H1 (cell line): ENCODE measurements at regions not wholly inside any gene's neighbourhood (a gene's known extent, or its start where the extent isn't known, plus 50 kb on each side); places are given as distances from the start of the nearest gene placed in this dataset.

Source experiments
- CTCF ChIA-PET: fragments of 300-600 bp; sonication (Branson Sonifier 250); formaldehyde crosslinking; loops from one replicate; lab custom pipeline; 2021; ENCODE audit not compliant: partially characterized antibody; lab: Charles Lee
- POLR2A ChIA-PET: fragments of 300-600 bp; sonication (Branson Sonifier 250); formaldehyde crosslinking; loops from one replicate; lab custom pipeline; 2021; ENCODE audit warnings: inconsistent platforms; ENCODE audit not compliant: partially characterized antibody; lab: Charles Lee
- DNase-seq, 2 experiments: peaks; one replicate each; pipeline versions ENCODE4 v3.0.0 to v3.0.0-alpha.2; 2010 to 2022; ENCODE audit warnings: low spot score in 2 of 2, low read depth in 1 of 2, mixed read lengths in 1 of 2
- FAIRE-seq: peaks from 2 replicates; lab custom pipeline; 2011; peaks lifted over from hg19 to GRCh38; lab: Jason Lieb, UNC
- H2AFZ ChIP-seq: 2 replicates; pipeline ENCODE4 v1.8.1; 2012; ENCODE audit warnings: low read length, inconsistent platforms
- H2AK5ac ChIP-seq: 2 replicates; pipeline ENCODE4 v1.6.1; 2013; ENCODE audit warnings: low read depth, low read length
- H2BK120ac ChIP-seq: replicated peaks from 2 replicates; pipeline ENCODE3; 2013; ENCODE audit warnings: low read depth, low read length, inconsistent platforms
- H2BK12ac ChIP-seq: 2 replicates; pipeline ENCODE4 v1.6.1; 2013; ENCODE audit warnings: low read depth, low read length
- H2BK15ac ChIP-seq: 2 replicates; pipeline ENCODE4 v1.6.1; 2013; ENCODE audit warnings: low read length
- H2BK20ac ChIP-seq: 2 replicates; pipeline ENCODE4 v1.6.1; 2013; ENCODE audit warnings: low read length
- H2BK5ac ChIP-seq: 2 replicates; pipeline ENCODE4 v1.6.1; 2013; ENCODE audit warnings: low read depth, low read length
- H3K14ac ChIP-seq: 2 replicates; pipeline ENCODE4 v1.6.1; 2013; ENCODE audit warnings: inconsistent platforms; ENCODE audit not compliant: insufficient read length
- H3K18ac ChIP-seq: 2 replicates; pipeline ENCODE4 v1.6.1; 2013; ENCODE audit warnings: low read length; ENCODE audit errors: extremely low read depth
- H3K23ac ChIP-seq: 2 replicates; pipeline ENCODE4 v1.6.1; 2013; ENCODE audit warnings: inconsistent platforms; ENCODE audit not compliant: insufficient read length
- H3K23me2 ChIP-seq: 2 replicates; pipeline ENCODE4 v1.6.1; 2013; ENCODE audit warnings: low read depth, low read length
- H3K27ac ChIP-seq: 2 replicates; pipeline ENCODE4 v1.6.1; 2011; ENCODE audit warnings: low read depth, low read length, inconsistent platforms
- H3K27me3 ChIP-seq, 4 experiments: replicated peaks in 1 of 4; 1 replicate in 1 of 4; 2 replicates in 3 of 4; pipeline versions ENCODE4 v1.6.1 to v1.8.1; 2011 to 2013; ENCODE audit warnings: low read length in 3 of 4, mild to moderate bottlenecking in 3 of 4, inconsistent platforms in 2 of 4, mixed read lengths in 2 of 4, moderate library complexity in 1 of 4; ENCODE audit not compliant: control insufficient read depth in 3 of 4, insufficient read depth in 3 of 4; ENCODE audit errors: extremely low read depth in 1 of 4
- H3K36me3 ChIP-seq, 4 experiments: 2 replicates each; pipeline versions ENCODE4 v1.6.1 to v1.8.1; 2011 to 2013; ENCODE audit warnings: mild to moderate bottlenecking in 4 of 4, low read length in 3 of 4, moderate library complexity in 2 of 4, control low read depth in 1 of 4, inconsistent platforms in 1 of 4; ENCODE audit not compliant: insufficient read depth in 4 of 4, control insufficient read depth in 2 of 4
- H3K4ac ChIP-seq: replicated peaks from 2 replicates; pipeline ENCODE3; 2013; ENCODE audit warnings: low read length, low read depth, mixed read lengths, inconsistent platforms; ENCODE audit not compliant: insufficient read length
- H3K4me1 ChIP-seq, 4 experiments: replicated peaks in 1 of 4; 1 replicate in 1 of 4; 2 replicates in 3 of 4; pipeline versions ENCODE4 v1.6.1 to v1.8.1; 2011 to 2013; ENCODE audit warnings: low read length in 3 of 4, inconsistent platforms in 2 of 4, mixed read lengths in 1 of 4; ENCODE audit not compliant: insufficient read depth in 4 of 4, control insufficient read depth in 3 of 4
- H3K4me2 ChIP-seq, 2 experiments: 2 replicates each; pipeline versions ENCODE4 v1.6.1 to v1.8.1; 2011 to 2013; ENCODE audit warnings: low read depth in 2 of 2, low read length in 2 of 2, control low read depth in 1 of 2, inconsistent platforms in 1 of 2, mild to moderate bottlenecking in 1 of 2; ENCODE audit not compliant: insufficient read depth in 1 of 2
- H3K4me3 ChIP-seq, 4 experiments: fragments of 200-600, 300-600 bp in 1 of 4; sonication (generic), shearing (Covaris generic), sonication (Bioruptor Twin) in 1 of 4; 2 replicates each; pipeline versions ENCODE4 v1.5.1 to v1.8.1; 2011 to 2016; ENCODE audit warnings: low read length in 4 of 4, low read depth in 3 of 4, control low read depth in 2 of 4, inconsistent platforms in 2 of 4, mild to moderate bottlenecking in 2 of 4, mixed read lengths in 1 of 4, moderate library complexity in 1 of 4; ENCODE audit not compliant: insufficient read depth in 2 of 4; ENCODE audit errors: extremely low read depth in 1 of 4
- H3K56ac ChIP-seq: replicated peaks from 2 replicates; pipeline ENCODE3; 2013; ENCODE audit warnings: low read depth, mild to moderate bottlenecking, mixed read lengths, low read length, inconsistent platforms; ENCODE audit not compliant: insufficient read length
- H3K79me1 ChIP-seq: 2 replicates; pipeline ENCODE4 v1.6.1; 2013; ENCODE audit warnings: low read depth, low read length, control low read depth
- H3K79me2 ChIP-seq, 2 experiments: 2 replicates each; pipeline versions ENCODE4 v1.6.1 to v1.8.1; 2012 to 2013; ENCODE audit warnings: low read length in 2 of 2, mild to moderate bottlenecking in 2 of 2, inconsistent platforms in 1 of 2; ENCODE audit not compliant: insufficient read depth in 2 of 2, control insufficient read depth in 1 of 2
- H3K9ac ChIP-seq, 4 experiments: replicated peaks in 1 of 4; 1 replicate in 1 of 4; 2 replicates in 3 of 4; pipeline versions ENCODE4 v1.6.1 to v1.8.1; 2011 to 2013; ENCODE audit warnings: low read depth in 3 of 4, low read length in 3 of 4, control low read depth in 2 of 4, mild to moderate bottlenecking in 2 of 4, moderate library complexity in 2 of 4, inconsistent platforms in 1 of 4; ENCODE audit errors: extremely low read depth in 1 of 4
- H3K9me3 ChIP-seq, 2 experiments: 2 replicates each; pipeline versions ENCODE4 v1.6.1 to v1.8.1; 2012 to 2013; ENCODE audit warnings: mild to moderate bottlenecking in 2 of 2, moderate library complexity in 2 of 2, control low read depth in 1 of 2, inconsistent platforms in 1 of 2, low read depth in 1 of 2, low read length in 1 of 2, mixed read lengths in 1 of 2; ENCODE audit not compliant: insufficient read depth in 2 of 2
- H4K20me1 ChIP-seq, 2 experiments: replicated peaks in 1 of 2; 2 replicates each; pipeline versions ENCODE3 to v1.8.1; 2011 to 2013; ENCODE audit warnings: inconsistent platforms in 2 of 2, low read length in 2 of 2, mild to moderate bottlenecking in 1 of 2; ENCODE audit not compliant: insufficient read depth in 2 of 2, control insufficient read depth in 1 of 2
- H4K5ac ChIP-seq: 2 replicates; pipeline ENCODE4 v1.6.1; 2013; ENCODE audit warnings: low read length, low read depth, mixed read lengths, inconsistent platforms; ENCODE audit not compliant: insufficient read length
- H4K8ac ChIP-seq: 2 replicates; pipeline ENCODE4 v1.8.0; 2013; ENCODE audit warnings: mild to moderate bottlenecking, moderate library complexity, low read length, inconsistent platforms; ENCODE audit not compliant: insufficient read depth; ENCODE audit errors: extremely low read depth
- H4K91ac ChIP-seq: replicated peaks from 2 replicates; pipeline ENCODE3; 2013; ENCODE audit warnings: low read length, mixed read lengths, inconsistent platforms; ENCODE audit not compliant: insufficient read length
- CBX5 ChIP-seq: fragments of 300-800, 300-1000 bp; sonication (generic); IDR thresholded peaks from 2 replicates; pipeline ENCODE4 v1.7.1; 2016; ENCODE audit warnings: antibody characterized with exemption, low read length, low read depth
- CHD2 ChIP-seq: IDR thresholded peaks from 2 replicates; pipeline ENCODE4 v1.6.1; 2012; ENCODE audit warnings: low read length, improper control_type of control experiment
- CREB1 ChIP-seq: IDR thresholded peaks from 2 replicates; pipeline ENCODE4 v1.6.1; 2012; ENCODE audit warnings: inconsistent platforms
- RAD21 ChIP-seq, 2 experiments: IDR thresholded peaks in 1 of 2; conservative IDR thresholded peaks in 1 of 2; 2 replicates each; pipeline ENCODE4 v1.6.1; 2011; ENCODE audit warnings: low read depth in 2 of 2, low read length in 2 of 2, improper control_type of control experiment in 1 of 2, inconsistent platforms in 1 of 2, mild to moderate bottlenecking in 1 of 2, moderate library complexity in 1 of 2
- RNF2 ChIP-seq: fragments of 200-900, 300-1000 bp; sonication (generic); IDR thresholded peaks from 2 replicates; pipeline ENCODE4 v1.7.1; 2016; ENCODE audit warnings: borderline replicate concordance, low read depth, mild to moderate bottlenecking, antibody characterized with exemption, low read length; ENCODE audit not compliant: poor library complexity, severe bottlenecking; ENCODE audit errors: missing control alignments
- USF2 ChIP-seq: IDR thresholded peaks from 2 replicates; pipeline ENCODE4 v1.6.1; 2011; ENCODE audit warnings: low read length, improper control_type of control experiment
- WGBS, 2 experiments: shearing (Covaris generic) in 1 of 2; methylation state at CpG; one replicate each; pipeline versions ENCODE4 v1.1.6 to v1.1.7; 2013 to 2015; ENCODE audit warnings: low lambda C conversion rate in 2 of 2, mixed read lengths in 2 of 2, inconsistent platforms in 1 of 2, low coverage in 1 of 2, missing lambda C conversion rate in 1 of 2; ENCODE audit not compliant: insufficient replicate concordance in 2 of 2, insufficient coverage in 1 of 2, insufficient read length in 1 of 2; ENCODE audit errors: extremely low coverage in 1 of 2, missing lambda C conversion rate in 1 of 2; 5-methylcytosine and 5-hydroxymethylcytosine counted together

DNA sequence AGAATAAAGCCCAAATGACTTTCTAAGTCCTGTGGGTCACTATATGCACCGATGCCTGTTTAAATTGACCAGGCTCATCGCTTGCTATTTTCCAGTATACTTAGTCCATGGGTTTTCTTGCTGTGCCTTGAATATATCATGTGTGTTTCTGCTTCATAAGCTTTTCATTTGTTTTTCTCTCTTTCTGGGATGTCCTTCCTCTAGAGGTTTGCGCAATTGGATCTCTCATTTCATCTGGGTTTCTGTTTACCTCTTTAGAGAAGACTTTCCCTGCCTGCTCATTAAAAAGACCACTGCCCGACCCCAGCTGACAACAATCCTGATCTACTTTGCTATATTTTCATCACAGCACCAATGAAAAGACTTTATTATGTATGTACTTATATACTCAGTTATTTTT is 150.9 kb upstream of the CYRIA start:
- Histone ChIP-seq H3K4me3 (no peak overlapping the region), H3K18ac (no peak overlapping the region), H3K9me3 (no peaks in the 10 kb centered on the region), H4K8ac (no peak overlapping the region), H3K23ac (no peak overlapping the region), H3K27ac (no peak overlapping the region), H3K9ac (no peak overlapping the region), H4K5ac (no peak overlapping the region), H3K36me3 (no peaks in the 10 kb centered on the region), H2BK5ac (no peak overlapping the region), H2BK15ac (no peak overlapping the region), H2AK5ac (no peak overlapping the region), H2BK12ac (no peak overlapping the region), H3K27me3 (no peaks in the 10 kb centered on the region), H2BK120ac (no peak overlapping the region), H3K4me2 (no peak overlapping the region), H3K4ac (no peak overlapping the region), H2AFZ (no peak overlapping the region), H4K91ac (no peak overlapping the region), H3K23me2 (no peaks in the 10 kb centered on the region), H3K79me1 (no peaks in the 10 kb centered on the region), H3K56ac (no peak overlapping the region), H3K14ac (no peak overlapping the region), H4K20me1 (no peaks in the 10 kb centered on the region), H3K79me2 (no peaks in the 10 kb centered on the region), H2BK20ac (no peak overlapping the region), H3K4me1 (no peaks in the 10 kb centered on the region)
- ChIA-PET POLR2A (no interaction called here), CTCF (interaction anchor here (0.6 to 0.7 kb wide), 2 partner anchors 161 to 1085 kb away, joined by 3 to 5 read pairs; no protein-coding TSS in a partner anchor)
- WGBS, 2 experiments: 93% methylated on average over 4 of the region's 4 CpGs; no CpG with 5 or more reads in 1 of the 2 experiments
- FAIRE-seq (no peak), DNase-seq (no peak)
- TF ChIP-seq RNF2 (no peak), CREB1 (no peak), CHD2 (no peak), USF2 (no peak), CBX5 (no peak), RAD21 (IDR thresholded peaks at IDR 0.05 in 1 of 2, conservative IDR thresholded peaks at IDR 0.05 in 1 of 2; ENCODE audit: low read depth in 2 of 2, low read length in 2 of 2) (no peak)
